Karpas-422 (cell line): ENCODE measurements at regions not wholly inside any gene's neighbourhood (a gene's known extent, or its start where the extent isn't known, plus 50 kb on each side); places are given as distances from the start of the nearest gene placed in this dataset.

Source experiments
- DNase-seq: peaks from one replicate; pipeline ENCODE4 v3.0.0-alpha.2; 2015
- H2AFZ ChIP-seq: fragments of 200-600 bp; sonication (generic); 2 replicates; pipeline ENCODE4 v1.6.1; 2014; ENCODE audit warnings: antibody characterized with exemption, low read length, mixed read lengths
- H3K27ac ChIP-seq: fragments of 200-600 bp; sonication (generic); 2 replicates; pipeline ENCODE4 v1.5.1; 2014; ENCODE audit warnings: mild to moderate bottlenecking, low read length, moderate library complexity
- H3K27me3 ChIP-seq: fragments of 200-600 bp; sonication (generic); 2 replicates; pipeline ENCODE4 v1.6.1; 2014; ENCODE audit warnings: low read length, mixed read lengths
- H3K36me3 ChIP-seq: fragments of 200-600 bp; sonication (generic); 2 replicates; pipeline ENCODE4 v1.6.1; 2014; ENCODE audit warnings: low read length, mixed read lengths; ENCODE audit not compliant: insufficient read depth
- H3K4me1 ChIP-seq: fragments of 200-600 bp; sonication (generic); 2 replicates; pipeline ENCODE4 v1.6.1; 2014; ENCODE audit warnings: mild to moderate bottlenecking, low read length, mixed read lengths
- H3K4me2 ChIP-seq: fragments of 200-600 bp; sonication (generic); 2 replicates; pipeline ENCODE4 v1.6.1; 2014; ENCODE audit warnings: low read length, low read depth, mild to moderate bottlenecking; ENCODE audit not compliant: poor library complexity, severe bottlenecking
- H3K4me3 ChIP-seq: fragments of 200-600 bp; sonication (generic); 2 replicates; pipeline ENCODE4 v1.5.1; 2014; ENCODE audit warnings: mild to moderate bottlenecking, antibody characterized with exemption, low read length, mixed read lengths
- H3K79me2 ChIP-seq: fragments of 200-600 bp; sonication (generic); 2 replicates; pipeline ENCODE4 v1.6.1; 2014; ENCODE audit warnings: mild to moderate bottlenecking, low read length, mixed read lengths
- H3K9ac ChIP-seq: fragments of 200-600 bp; sonication (generic); 2 replicates; pipeline ENCODE4 v1.6.0; 2014; ENCODE audit warnings: low read length
- H3K9me2 ChIP-seq: fragments of 200-600 bp; sonication (generic), shearing (Covaris generic); replicated peaks from 2 replicates; pipeline ENCODE4 v1.6.0; 2014; ENCODE audit warnings: mild to moderate bottlenecking, low read length, moderate library complexity; ENCODE audit not compliant: insufficient read depth
- H3K9me3 ChIP-seq: fragments of 300-700, 200-600 bp; sonication (generic); 2 replicates; pipeline ENCODE4 v1.6.1; 2014; ENCODE audit warnings: low read length, mixed read lengths
- H4K20me1 ChIP-seq: fragments of 200-600 bp; sonication (generic); 2 replicates; pipeline ENCODE4 v1.6.1; 2014; ENCODE audit warnings: mild to moderate bottlenecking, antibody characterized with exemption, low read length, low read depth; ENCODE audit not compliant: insufficient read depth

DNA sequence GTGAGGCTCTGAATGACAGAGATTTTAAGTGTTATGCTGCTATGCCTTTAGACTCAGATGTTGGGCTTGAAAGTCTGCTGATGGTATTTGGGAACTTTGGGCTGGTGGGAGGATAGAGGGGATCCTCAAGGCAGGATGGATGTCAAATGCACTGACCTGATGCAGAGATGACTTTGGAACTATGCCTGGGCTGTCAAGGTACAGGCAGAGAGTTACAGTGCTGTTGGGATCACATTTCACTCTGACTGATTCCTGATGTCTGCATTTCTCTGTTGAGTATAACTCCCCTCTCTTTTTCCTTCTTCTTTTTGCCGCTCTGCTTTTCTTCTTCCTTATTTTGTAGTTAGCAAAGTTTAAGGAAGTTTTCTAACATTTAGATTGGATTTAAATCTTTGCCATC lies 271.8 kb upstream of the ARX start:
- Histone ChIP-seq H3K9me2 (no peaks in the 10 kb centered on the region), H3K36me3 (no peaks in the 10 kb centered on the region), H3K9ac (no peak overlapping the region), H3K4me1 (no peaks in the 10 kb centered on the region), H3K9me3 (no peaks in the 10 kb centered on the region), H3K4me3 (no peak overlapping the region), H2AFZ (no peak overlapping the region), H3K79me2 (no peaks in the 10 kb centered on the region), H3K27ac (no peak overlapping the region), H4K20me1 (no peaks in the 10 kb centered on the region), H3K4me2 (no peak overlapping the region), H3K27me3 (no peaks in the 10 kb centered on the region)
- no peak for DNase-seq

GRCh38 chrX:25285598-25285997 lies 269.8 kb upstream of the ARX start:
- no peaks in the 10 kb centered on the region for H4K20me1 ChIP-seq
- H2AFZ ChIP-seq = no peak overlapping the region
- no peak for DNase-seq
- H3K9me2 ChIP-seq = no peaks in the 10 kb centered on the region
- no peaks in the 10 kb centered on the region for H3K9me3 ChIP-seq
- H3K79me2 ChIP-seq = no peaks in the 10 kb centered on the region
- no peaks in the 10 kb centered on the region for H3K4me1 ChIP-seq
- no peaks in the 10 kb centered on the region for H3K27me3 ChIP-seq
- H3K4me2 ChIP-seq = no peak overlapping the region
- no peak overlapping the region for H3K9ac ChIP-seq
- H3K27ac ChIP-seq = no peak overlapping the region
- no peaks in the 10 kb centered on the region for H3K36me3 ChIP-seq
- H3K4me3 ChIP-seq = no peak overlapping the region

DNA sequence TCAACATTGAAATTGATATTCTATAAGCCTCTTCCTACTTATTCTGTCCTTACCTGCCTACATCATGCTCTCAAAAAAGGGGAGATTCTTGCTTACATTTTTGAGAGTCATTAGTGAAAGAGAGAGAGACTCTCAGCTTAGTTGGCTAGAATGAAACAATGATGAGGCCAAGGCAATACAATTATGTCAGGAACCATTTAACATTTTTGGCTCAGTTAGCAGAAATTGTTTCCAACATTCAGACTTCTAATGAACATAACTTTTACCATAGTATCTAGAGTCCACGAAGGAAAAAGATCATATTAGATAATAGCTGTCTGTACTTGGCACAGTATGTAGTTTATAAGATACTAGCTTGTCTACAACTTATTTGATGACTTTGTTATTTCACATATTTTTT lies 263.7 kb upstream of the ARX start:
- Histone ChIP-seq H3K9ac (no peak overlapping the region), H3K79me2 (no peaks in the 10 kb centered on the region), H4K20me1 (no peaks in the 10 kb centered on the region), H3K4me2 (no peak overlapping the region), H2AFZ (no peak overlapping the region), H3K4me3 (no peak overlapping the region), H3K36me3 (no peaks in the 10 kb centered on the region), H3K27ac (no peak overlapping the region), H3K4me1 (no peaks in the 10 kb centered on the region), H3K9me2 (no peaks in the 10 kb centered on the region), H3K27me3 (no peaks in the 10 kb centered on the region), H3K9me3 (no peaks in the 10 kb centered on the region; the same call in 1 of the 2 replicates)
- DNase-seq = no peak

GRCh38 chrX:25278341-25278740 lies 262.6 kb upstream of the ARX start:
- DNase-seq = no peak
- H3K9ac ChIP-seq = no peak overlapping the region
- H3K4me2 ChIP-seq = no peak overlapping the region
- H4K20me1 ChIP-seq = no peaks in the 10 kb centered on the region
- H3K36me3 ChIP-seq = no peaks in the 10 kb centered on the region
- no peak overlapping the region for H3K4me3 ChIP-seq
- H3K27me3 ChIP-seq = no peaks in the 10 kb centered on the region
- H3K4me1 ChIP-seq = no peaks in the 10 kb centered on the region
- H3K9me2 ChIP-seq = no peaks in the 10 kb centered on the region
- H2AFZ ChIP-seq = no peak overlapping the region
- H3K9me3 ChIP-seq = no peaks in the 10 kb centered on the region; the same call in 1 of the 2 replicates
- H3K27ac ChIP-seq = no peak overlapping the region
- no peaks in the 10 kb centered on the region for H3K79me2 ChIP-seq

- H3K9ac ChIP-seq = no peak overlapping the region
- H3K4me1 ChIP-seq = no peaks in the 10 kb centered on the region
- no peaks in the 10 kb centered on the region for H3K9me2 ChIP-seq
- no peaks in the 10 kb centered on the region for H3K27me3 ChIP-seq
- no peak overlapping the region for H3K27ac ChIP-seq
- DNase-seq = no peak
- H3K9me3 ChIP-seq = no peaks in the 10 kb centered on the region; the same call in 1 of the 2 replicates
- no peaks in the 10 kb centered on the region for H4K20me1 ChIP-seq
- no peak overlapping the region for H3K4me3 ChIP-seq
- H2AFZ ChIP-seq = no peak overlapping the region
- H3K79me2 ChIP-seq = no peaks in the 10 kb centered on the region
- H3K36me3 ChIP-seq = no peaks in the 10 kb centered on the region
- no peak overlapping the region for H3K4me2 ChIP-seq
Observed at GRCh38 chrX:25277574-25277973, 261.8 kb upstream of the ARX start.

DNA sequence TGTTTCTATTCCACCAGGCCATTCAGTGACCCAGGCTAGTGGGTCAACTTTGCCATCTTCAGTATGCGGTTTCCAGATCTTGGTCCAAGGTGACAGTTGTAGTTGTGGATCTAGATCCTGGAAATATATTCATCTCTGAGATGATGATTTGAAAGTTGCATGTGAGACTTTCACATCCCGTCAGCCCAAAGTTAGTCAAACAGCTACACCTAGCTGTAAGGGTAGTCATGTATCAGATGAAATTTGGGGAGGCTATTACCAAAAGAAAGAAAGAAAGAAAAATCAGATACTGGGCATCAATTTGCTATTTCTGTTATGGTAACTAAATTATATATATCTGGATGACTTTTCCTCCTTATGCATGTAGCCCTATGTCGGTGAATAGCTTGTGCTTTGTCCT lies 259.4 kb upstream of the ARX start:
- no peak overlapping the region for H3K4me2 ChIP-seq
- peak; percentile 42 for DNase-seq
- H4K20me1 ChIP-seq = no peaks in the 10 kb centered on the region
- H3K9me3 ChIP-seq = no peaks in the 10 kb centered on the region; the same call in 1 of the 2 replicates
- no peak overlapping the region for H2AFZ ChIP-seq
- H3K9me2 ChIP-seq = no peaks in the 10 kb centered on the region
- no peaks in the 10 kb centered on the region for H3K4me1 ChIP-seq
- H3K4me3 ChIP-seq = no peak overlapping the region
- no peaks in the 10 kb centered on the region for H3K79me2 ChIP-seq
- H3K27me3 ChIP-seq = no peaks in the 10 kb centered on the region
- H3K9ac ChIP-seq = no peak overlapping the region
- no peak overlapping the region for H3K27ac ChIP-seq
- H3K36me3 ChIP-seq = no peaks in the 10 kb centered on the region

- Histone ChIP-seq H3K9me3 (no peaks in the 10 kb centered on the region; the same call in 1 of the 2 replicates), H4K20me1 (no peaks in the 10 kb centered on the region), H3K36me3 (no peaks in the 10 kb centered on the region), H3K4me2 (no peak overlapping the region), H3K27ac (no peak overlapping the region), H3K4me1 (no peaks in the 10 kb centered on the region), H3K9ac (no peak overlapping the region), H3K79me2 (no peaks in the 10 kb centered on the region), H3K27me3 (no peaks in the 10 kb centered on the region), H3K4me3 (no peak overlapping the region), H2AFZ (no peak overlapping the region), H3K9me2 (no peaks in the 10 kb centered on the region)
- no peak for DNase-seq
Observed at GRCh38 chrX:25241461-25241860, 225.7 kb upstream of the ARX start.

DNA sequence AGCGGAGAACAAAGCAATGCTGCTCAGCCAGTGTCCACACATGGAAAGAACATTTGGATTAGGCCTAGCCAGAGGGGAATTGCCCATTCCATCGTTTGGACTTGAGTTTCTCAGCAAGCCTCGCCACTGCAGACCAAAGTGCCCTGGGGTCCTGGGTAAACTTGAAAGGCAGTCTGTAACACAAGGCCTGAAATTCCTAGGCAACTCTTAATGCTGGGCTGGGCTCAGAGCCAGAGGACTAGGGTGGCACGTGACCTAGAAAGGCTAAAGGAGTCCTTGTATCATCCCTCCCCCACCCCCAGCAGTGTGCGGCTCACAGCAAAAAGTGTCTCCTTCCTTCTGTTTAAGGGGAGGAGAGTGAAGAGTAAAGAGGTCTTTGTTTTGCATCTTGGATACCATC lies 210.4 kb upstream of the ARX start:
- H3K79me2 ChIP-seq = no peaks in the 10 kb centered on the region
- no peaks in the 10 kb centered on the region for H3K9me2 ChIP-seq

GRCh38 chrX:25219480-25219879 lies 203.7 kb upstream of the ARX start:
- Histone ChIP-seq H2AFZ (no peak overlapping the region), H3K4me1 (no peaks in the 10 kb centered on the region), H3K79me2 (no peaks in the 10 kb centered on the region), H3K9me3 (no peaks in the 10 kb centered on the region), H3K9ac (no peak overlapping the region), H3K9me2 (no peaks in the 10 kb centered on the region), H3K27me3 (no peaks in the 10 kb centered on the region), H3K4me3 (no peak overlapping the region), H3K36me3 (no peaks in the 10 kb centered on the region), H3K4me2 (no peak overlapping the region), H4K20me1 (no peaks in the 10 kb centered on the region), H3K27ac (no peak overlapping the region)
- no peak for DNase-seq

More for the DNA sequence above, 210.4 kb upstream of the ARX start:
- H3K4me3 ChIP-seq = no peak overlapping the region
- DNase-seq = no peak
- H3K4me1 ChIP-seq = no peaks in the 10 kb centered on the region
- no peaks in the 10 kb centered on the region for H3K9me3 ChIP-seq
- H3K27me3 ChIP-seq = no peaks in the 10 kb centered on the region
- no peak overlapping the region for H2AFZ ChIP-seq
- H3K9ac ChIP-seq = no peak overlapping the region
- no peaks in the 10 kb centered on the region for H4K20me1 ChIP-seq
- no peak overlapping the region for H3K4me2 ChIP-seq
- H3K27ac ChIP-seq = no peak overlapping the region
- H3K36me3 ChIP-seq = no peaks in the 10 kb centered on the region
